LoVo (cell line): ENCODE measurements at regions not wholly inside any gene's neighbourhood (a gene's known extent, or its start where the extent isn't known, plus 50 kb on each side); places are given as distances from the start of the nearest gene placed in this dataset.
"Not testable (repeated sequence)": the region's sequence is repeated elsewhere in the genome, so short reads cannot be mapped to it uniquely, and the experiment has no call there.

Source experiments
- DNase-seq: peaks from one replicate; pipeline ENCODE4 v3.0.0-alpha.2; 2016; ENCODE audit warnings: low spot score

DNA sequence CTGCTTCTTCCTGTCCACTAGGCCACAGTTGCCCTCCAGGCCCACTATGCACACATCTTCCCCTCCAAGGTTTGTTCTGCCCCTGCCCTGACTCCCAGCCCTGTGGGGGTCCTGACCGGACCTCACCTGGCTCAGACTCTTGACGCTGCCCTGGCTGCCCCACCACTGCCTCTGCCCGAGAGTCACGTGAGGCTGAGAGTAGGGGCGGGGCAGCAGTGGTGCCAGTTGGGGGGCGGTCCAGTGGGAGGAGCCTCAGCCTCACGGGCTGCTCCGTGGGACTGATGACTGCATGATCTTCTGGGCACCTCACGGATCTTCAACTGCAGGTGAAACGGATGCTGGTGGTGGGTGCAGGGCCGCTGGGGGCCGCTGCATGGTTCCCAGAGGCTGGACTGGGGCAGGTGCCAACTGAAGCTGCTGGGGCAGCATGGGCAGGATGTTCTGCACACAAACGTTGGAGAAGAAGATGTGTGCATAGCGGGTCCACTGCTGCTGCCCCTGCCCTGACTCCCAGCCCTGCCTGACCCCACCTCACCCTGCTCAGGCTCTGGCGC lies 77.6 kb downstream of the HHIPL2 start:
- not testable (repeated sequence) for DNase-seq

- DNase-seq, result no peak
Observed at GRCh38 chr1:222466150-222466865, 81.6 kb downstream of the HHIPL2 start.

DNA sequence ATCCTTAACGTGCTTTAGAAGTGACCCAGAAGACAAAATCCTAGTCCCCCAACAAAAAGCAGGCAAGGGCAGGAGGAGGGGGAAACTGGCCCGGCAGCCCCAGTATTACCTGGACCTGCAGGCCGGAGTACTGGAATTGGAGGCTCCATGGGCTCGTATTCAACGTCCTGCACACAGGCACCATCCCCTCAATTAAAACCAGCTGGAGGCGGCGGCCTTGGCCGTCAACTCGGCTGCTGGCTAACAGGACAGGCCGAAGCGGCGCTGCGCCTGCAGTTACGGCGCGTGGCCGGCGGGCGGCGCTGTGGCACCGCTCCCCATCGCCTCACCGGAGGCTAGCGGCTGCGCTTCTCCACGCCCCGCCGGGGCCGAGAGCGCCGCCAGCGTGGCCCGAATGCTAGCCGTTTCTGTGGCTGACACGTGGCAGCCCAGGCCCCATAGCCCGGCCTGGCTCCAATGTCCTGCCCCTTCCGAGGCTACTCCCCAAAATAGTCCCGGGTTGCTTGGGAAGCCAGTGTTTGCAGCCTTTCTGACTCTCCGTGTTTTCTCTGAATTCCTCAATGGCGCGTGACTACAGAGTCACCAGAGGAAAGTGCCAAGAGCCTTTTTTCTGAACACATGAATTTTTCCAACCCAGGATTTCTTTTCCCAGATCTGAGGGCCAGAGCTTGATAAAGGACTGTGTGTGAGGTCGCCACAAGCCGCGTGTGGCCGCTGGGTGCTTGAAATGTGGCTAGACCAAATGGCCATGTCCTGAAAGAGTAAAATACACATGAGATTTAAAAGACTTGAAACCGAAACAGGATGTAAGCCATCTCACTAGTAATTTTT lies 82.5 kb downstream of the HHIPL2 start:
- DNase-seq, result peak; percentile 82

DNA sequence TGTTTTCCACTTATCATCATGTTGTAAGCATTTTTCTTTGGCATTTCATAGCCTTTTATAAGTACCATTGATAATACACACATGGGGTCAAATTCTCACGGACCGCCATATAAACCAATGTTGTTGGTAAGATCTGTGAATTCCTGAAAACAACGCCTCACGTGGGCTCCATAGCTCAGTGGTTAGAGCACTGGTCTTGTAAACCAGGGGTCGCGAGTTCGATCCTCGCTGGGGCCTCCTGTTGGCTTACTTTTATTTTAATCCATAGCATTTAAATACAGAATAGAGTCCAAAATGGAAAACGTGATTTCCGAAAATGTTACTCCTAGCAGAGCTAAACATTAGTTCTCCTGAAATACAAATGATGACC lies 83.1 kb downstream of the HHIPL2 start:
- no peak for DNase-seq

- DNase-seq, result no peak
Observed at GRCh38 chr1:222463059-222463730, 84.7 kb downstream of the HHIPL2 start.

GRCh38 chr1:222462601-222463000 lies 85.3 kb downstream of the HHIPL2 start:
- DNase-seq, result no peak

DNA sequence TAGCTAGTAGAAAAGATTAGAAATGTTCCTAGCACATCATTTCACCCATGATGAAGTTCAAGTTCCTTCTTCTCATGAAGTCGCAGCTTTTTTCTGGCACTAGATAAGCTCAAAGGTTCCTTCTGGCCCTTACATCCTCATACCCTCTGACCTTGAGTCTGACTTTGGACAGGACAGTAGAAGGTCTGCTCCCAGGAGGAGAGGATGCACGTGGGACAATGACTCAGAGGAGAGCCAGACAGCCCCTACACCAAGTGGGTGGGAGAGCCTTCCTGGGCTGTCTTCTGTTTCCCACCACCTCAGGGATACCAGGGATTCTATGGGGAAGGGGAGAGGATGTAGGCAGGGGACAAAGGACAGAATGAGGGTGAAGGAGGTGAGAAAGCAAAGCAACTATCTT lies 86.0 kb downstream of the HHIPL2 start:
- DNase-seq, result no peak

GRCh38 chr1:222459652-222460051 lies 88.3 kb downstream of the HHIPL2 start:
- no peak for DNase-seq

DNA sequence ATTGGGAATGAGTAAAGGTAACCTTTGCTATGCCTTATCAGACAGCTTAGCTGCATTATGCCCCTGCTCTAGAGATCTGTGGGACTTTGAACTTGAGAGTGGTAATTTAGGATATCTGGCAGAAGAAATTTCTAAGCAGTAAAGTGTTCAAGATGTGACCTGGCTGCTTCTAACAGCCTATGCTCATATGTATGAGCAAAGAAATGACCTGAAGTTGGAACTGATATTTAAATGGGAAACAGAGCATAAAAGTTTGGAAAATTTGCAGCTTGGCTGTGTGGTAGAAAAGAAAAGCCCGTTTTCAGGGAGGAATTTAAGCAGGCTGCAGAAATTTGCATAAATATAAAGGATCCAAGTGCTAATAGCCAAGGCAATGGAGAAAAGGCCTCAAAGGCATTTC lies 90.4 kb downstream of the HHIPL2 start:
- no peak for DNase-seq

- DNase-seq, result no peak
Observed at GRCh38 chr1:222457084-222457483, 90.8 kb downstream of the HHIPL2 start.

GRCh38 chr1:222455188-222455879 lies 92.6 kb downstream of the HHIPL2 start:
- DNase-seq, result peak; percentile 78

DNA sequence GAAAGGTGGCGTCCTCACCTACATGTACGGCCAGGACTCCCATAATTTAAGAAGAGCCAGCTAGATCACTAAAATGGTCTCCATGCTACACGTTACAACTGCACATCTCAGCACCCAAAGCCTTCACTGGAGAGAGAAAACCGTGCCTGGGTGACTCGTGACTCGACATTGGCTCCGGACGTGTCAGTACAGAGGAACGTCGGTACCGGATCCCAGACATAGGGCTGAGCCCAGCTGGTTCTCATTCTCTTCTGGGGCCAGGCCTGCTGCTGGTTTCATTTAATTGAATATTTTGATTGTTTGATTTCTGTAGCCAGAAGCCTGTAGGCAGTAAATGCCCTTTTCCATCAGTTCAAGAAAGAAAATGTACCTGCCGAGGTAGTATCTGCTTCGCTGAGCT lies 93.1 kb downstream of the HHIPL2 start:
- no peak for DNase-seq

GRCh38 chr1:222454186-222454585 lies 93.7 kb downstream of the HHIPL2 start:
- no peak for DNase-seq

GRCh38 chr1:222452031-222452430 lies 95.9 kb downstream of the HHIPL2 start:
- DNase-seq, result no peak

DNA sequence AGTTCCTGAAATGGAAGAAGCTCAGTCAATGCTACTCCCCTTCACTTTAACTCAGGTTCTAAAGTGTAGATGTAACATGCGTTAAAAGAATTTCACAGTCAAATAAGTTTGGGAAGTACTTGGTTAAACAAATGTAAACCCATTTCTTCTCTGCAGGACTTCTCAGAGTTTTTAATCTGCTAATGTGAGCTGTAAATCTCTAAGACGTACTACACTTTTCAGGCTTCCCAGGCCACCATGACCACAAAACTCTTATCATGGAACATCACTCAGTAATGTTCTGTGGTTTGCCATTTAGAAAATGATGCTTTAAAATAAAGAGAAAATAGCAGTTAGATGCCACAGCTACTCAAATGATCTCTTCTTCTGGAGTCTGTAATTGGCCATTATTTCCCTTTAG lies 104.3 kb downstream of the HHIPL2 start:
- DNase-seq, result no peak

- DNase-seq, result no peak
Observed at GRCh38 chr1:222441066-222441465, 106.8 kb downstream of the HHIPL2 start.

GRCh38 chr1:222424826-222425225 lies 123.1 kb downstream of the HHIPL2 start:
- no peak for DNase-seq

DNA sequence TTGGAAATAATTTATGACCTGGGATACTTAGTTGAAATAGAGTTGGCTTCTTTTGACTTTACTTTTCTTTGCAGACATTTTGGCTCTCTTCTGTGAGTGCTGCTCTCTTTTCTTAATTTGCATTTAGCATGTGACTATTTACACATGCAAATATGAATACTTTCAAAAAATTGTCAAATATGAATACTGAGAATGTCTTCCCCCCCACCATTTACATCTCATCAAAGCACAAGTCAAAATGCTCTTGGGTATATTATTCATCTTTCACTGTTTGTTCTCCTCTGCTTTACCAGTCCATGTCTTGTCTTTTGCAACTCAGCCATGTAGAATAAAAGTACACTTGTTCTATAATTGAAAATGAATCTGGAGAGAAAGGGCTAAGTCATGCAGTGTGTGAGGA lies 126.5 kb downstream of the HHIPL2 start:
- DNase-seq, result no peak

- DNase-seq, result no peak
Observed at GRCh38 chr1:222420633-222421032, 127.3 kb downstream of the HHIPL2 start.

DNA sequence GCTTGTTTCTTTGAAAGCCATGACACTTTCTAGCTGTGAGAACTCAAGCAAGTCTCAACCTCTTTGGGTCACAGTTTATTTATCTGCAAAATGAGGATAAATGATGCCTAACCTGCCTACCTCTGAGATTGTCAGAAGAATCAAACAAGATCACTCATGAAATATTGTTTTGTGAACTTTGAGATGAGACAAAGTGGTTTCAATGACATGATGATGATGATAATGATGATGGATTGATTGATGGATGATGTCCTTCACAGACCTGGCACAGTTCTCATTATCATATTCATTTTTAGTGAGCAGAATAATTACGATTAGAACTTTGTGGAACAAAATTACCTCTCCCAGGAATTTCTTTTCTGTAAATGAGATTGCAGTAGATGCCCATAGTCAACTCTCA lies 129.2 kb downstream of the HHIPL2 start:
- DNase-seq, result no peak

DNA sequence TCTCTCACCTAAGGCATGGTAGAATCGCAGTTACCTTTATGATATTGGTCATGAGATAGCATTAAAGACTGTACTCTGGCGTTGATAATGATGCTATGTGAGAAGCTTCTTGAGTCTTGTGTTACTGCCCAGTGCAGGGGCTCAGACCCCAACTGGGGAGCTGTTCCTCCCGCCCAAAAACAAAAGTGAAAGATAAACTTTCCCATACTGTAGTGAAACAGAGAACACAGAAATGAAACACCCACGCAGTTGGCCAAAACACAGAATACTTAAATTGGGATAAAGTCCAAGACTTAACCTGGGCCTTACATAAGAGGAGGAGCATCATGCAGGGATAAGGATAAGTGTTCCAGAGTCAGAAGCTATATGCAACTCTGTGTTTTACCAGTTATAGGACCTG lies 130.6 kb downstream of the HHIPL2 start:
- DNase-seq, result no peak
